GM19467 (cell line): ENCODE measurements at regions not wholly inside any gene's neighbourhood (a gene's known extent, or its start where the extent isn't known, plus 50 kb on each side); places are given as distances from the start of the nearest gene placed in this dataset.
"Not testable (repeated sequence)": the region's sequence is repeated elsewhere in the genome, so short reads cannot be mapped to it uniquely, and the experiment has no call there.

Experiments used
- ATAC-seq: cut with Tn5 transposase; IDR thresholded peaks from one replicate; pipeline ENCODE4 v1.9.1; 2021; ENCODE audit warnings: mild to moderate bottlenecking, moderate library complexity; ENCODE audit not compliant: unreplicated experiment

DNA sequence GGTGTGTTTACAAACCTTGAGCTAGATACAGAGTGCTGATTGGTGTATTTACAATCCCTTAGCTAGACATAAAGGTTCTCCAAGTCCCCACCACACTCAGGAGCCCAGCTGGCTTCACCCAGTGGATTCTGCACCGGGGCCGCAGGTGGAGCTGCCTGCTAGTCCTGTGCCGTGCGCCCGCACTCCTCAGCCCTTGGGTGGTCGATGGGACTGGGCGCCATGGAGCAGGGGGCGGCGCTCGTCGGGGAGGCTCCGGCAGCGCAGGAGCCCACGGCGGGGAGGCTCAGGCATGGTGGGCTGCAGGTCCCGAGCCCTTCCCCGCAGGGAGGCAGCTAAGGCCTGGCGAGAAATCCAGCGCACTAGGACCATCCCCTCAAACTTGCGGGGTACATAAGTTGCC, 124.2 kb upstream of the EEF2KMT start:
- not testable (repeated sequence) for ATAC-seq

DNA sequence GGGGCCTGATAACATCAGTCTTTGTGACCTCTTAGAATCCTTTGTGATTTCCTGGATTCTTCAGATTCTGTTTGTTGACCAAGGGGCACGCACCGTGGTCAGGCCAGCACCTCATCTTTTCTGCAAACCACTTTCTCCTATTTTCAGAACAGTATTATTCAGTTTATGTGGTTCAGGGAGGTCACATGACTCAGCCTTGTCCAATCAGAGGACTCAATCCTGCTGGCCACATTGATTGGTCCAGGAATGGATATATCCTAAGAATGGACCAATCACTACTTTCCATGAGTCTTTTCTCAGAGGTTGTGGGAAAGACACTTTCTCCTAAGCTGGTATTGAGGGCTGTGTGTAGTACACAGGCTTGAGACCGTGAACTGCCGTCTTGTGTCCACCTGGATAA, 123.1 kb upstream of the EEF2KMT start:
- ATAC-seq, result no peak

DNA sequence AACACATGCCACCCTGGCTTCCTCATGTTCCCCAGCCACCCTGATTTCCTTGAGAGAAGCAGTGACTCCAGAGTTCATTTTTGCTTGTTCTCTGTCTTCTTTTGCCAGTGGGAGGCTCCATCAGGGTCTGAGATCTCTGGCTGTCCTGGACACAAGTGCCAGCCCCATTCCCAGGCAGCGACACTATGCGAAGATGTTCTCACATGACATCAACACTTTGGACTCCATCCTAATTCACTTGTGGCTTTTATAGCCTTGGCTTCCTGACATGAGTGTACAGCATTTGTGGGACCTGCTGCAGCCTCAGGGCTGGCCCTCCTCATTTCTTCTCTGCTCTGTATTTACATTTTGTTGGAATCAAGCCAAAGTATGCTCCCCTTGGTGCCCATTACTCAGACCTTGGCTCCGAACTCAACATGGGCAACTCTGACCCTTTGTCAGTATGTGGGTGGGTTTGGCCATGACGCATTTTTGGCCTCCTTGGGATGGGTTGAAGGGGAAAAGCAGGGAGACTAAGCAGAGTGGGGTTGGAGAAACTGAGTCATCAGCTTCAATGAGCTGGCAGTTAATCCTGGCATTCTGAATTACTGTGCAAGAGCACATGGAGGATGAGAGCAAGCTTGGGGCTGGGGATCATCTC, 119.0 kb upstream of the EEF2KMT start:
- ATAC-seq, result no peak

DNA sequence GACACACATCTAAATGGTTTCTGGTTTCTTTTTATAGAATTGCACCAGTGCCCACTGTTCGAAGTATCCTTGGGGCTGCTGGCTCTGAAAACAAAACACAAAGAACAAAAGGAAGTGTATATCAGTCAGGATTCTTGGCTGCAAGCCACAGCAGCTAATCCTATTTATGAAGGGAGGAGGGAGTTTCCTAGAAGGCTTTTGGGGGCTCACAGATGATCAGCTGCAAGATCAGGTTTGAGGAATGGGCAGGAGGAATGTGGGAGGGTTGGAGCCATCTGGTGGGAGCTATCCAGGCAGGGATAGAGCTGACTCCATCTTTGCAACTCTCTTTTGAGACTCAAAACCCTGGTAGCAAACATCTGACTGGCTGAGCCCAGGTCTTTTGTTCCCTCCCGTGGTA, 118.3 kb upstream of the EEF2KMT start:
- no peak for ATAC-seq

DNA sequence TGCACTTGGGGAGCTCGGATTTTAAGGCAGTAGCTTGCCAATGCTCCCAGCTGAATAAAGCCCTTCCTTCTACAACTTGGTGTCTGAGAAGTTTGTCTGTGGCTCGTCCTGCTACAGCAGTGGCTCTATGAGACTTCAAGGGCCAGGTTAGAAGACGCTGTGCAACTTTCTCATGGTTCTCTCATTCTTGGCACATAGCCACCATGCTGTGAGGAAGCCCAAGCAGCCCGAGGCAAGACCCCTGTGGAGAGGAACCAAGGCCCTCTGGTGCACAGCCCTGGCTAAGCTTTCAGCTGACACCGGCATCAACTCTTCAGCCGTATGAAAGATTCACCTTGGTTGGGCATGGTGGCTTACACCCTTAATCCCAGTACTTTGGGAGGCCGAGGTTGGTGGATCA, 116.9 kb upstream of the EEF2KMT start:
- no peak for ATAC-seq

DNA sequence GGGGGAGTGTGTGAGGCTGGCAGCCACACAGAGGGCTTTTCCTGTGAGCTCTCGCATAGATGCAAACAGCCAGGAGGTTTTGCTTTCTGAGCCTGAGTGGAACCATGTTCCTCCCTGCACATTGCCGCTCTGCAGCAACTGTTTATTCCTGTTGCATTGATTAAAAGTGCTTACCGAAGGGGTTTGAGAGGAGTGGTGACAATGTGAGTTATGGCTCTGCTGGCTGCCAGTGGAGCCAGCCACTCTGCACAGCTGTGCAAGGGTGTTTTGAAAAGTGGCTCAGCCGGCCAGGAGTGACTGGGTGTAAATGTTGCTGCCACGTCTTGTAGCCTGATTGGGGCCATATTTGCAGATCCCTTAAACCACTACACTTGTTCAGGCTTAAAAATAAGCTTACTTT, 114.9 kb upstream of the EEF2KMT start:
- not testable (repeated sequence) for ATAC-seq

DNA sequence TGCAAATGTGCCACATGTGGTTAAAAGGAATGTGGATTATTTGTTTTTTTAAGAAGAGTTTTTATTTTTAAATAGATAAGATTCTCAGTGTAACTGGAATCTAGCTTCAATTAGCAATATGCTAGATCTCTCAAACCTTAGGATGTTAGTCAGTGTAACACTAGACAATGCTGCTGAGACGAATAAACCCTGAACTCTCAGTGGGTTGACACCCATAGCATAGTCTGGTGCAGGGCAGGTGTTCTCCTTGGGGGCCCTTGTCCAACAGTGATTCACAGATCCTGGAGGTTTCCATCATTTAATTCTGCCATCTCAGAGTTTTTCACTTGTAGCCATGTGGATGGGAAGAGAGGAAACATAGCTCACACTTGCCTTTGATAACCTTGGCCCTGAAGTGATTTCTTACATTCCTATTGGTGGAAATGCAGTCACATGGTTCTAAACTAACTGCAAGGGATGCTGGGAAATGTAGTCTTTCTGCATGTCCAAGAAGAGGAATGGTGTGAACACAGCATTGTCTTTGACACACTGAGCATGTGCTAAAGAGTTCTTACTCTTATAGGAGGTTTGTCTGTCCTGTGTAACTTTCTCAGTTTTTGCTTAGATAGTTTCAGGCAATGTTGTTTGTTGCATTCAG, 110.4 kb upstream of the EEF2KMT start:
- not testable (repeated sequence) for ATAC-seq

DNA sequence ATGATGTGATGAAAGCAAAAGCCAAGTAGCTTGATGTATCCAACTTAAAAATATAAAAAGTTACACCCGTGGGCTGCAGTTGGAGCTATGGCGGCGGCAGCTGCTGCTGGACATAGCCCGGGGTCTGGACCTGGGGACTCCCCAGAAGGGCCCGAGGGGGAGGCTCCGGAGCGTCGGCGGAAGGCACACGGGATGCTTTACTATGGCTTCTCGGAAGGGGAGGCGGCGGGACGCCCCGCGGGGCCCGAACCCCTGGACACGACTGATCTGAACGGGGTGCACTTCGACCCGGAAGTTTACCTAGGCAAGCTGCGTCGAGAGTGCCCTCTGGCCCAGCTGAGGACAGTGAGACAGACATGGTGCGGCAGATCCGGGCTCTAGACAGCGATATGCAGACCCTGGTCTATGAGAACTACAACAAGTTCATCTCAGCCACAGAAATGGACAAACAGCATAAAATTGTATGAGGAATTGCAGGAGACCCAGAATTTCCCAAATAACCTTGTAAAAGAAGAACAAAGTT, 109.5 kb upstream of the EEF2KMT start:
- ATAC-seq, result no peak

DNA sequence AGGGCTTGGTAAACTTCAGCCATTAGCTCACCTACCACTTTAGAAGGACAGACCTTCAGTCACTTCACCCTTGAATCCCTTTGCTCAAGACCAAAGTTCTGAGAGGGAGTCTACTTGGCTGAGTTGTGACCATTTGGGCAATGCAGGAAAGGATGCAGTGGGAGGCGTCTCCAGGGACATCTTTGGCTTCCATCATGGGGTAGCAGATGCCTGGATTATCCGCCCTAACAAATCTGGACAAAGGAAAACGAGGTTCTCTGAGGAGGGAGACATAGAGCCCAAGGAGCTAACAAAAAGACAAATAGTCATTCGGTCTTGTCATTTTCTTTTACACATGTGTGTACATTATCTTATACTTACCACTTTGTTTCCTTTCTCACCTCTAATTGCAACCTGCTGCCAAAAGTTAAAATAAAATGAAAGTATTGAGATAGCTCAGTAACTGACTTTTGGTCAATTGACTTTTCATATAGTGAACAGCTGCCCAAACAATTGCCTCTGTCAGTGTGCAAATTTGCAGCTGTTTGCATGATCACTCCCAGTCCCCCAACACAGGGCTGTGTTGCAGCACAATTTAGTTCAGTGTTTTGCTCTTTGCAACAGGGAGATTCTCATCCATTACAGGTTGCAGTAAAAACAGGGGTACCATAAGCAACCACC, 108.9 kb upstream of the EEF2KMT start:
- ATAC-seq, result no peak

DNA sequence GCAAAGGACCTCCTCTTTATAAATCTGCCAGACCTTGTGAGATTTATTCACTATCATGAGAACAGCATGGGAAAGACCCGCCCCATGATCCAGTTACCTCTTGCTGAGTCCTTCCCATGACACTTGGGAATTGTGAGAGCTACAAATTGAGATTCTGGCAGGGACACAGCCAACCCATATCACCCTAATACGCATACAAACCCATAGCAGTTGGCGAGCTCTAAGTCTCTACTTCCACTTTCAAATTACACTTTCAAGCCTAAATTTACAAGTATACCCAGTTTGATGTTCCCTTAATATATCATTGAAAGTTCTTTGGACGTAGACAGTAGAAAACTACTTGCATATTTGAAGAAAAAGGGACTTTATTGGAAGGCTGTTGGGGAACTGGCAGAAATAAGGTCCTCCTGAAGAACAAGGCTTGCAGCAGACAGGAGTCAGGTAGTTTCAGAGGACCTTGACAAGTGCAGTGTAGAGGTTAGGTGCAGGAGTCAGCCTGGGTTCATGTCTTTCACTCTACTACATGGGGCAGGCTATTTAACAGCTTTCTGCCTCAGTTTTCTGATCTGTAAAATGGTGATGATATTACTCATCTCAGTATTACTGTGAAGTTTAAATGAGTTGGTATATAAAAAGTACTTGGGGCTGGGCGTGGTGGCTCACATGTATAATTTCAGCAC, 107.9 kb upstream of the EEF2KMT start:
- ATAC-seq, result no peak

DNA sequence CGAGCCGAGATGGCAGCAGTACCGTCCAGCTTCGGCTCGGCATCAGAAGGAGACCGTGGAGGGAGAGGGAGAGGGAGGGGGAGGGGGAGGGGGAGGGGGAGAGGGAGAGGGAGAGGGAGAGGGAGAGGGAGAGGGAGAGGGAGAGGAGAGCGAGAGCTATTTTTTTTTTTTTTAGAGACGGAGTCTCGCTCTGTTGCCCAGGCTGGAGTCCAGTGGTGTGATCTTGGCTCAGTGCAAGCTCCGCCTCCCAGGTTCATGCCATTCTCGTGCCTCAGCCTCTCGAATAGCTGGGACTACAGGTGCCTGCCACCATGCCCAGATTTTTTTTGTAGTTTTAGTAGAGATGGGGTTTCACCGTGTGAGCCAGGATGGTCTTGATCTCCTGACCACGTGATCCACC, 106.1 kb upstream of the EEF2KMT start:
- not testable (repeated sequence) for ATAC-seq

DNA sequence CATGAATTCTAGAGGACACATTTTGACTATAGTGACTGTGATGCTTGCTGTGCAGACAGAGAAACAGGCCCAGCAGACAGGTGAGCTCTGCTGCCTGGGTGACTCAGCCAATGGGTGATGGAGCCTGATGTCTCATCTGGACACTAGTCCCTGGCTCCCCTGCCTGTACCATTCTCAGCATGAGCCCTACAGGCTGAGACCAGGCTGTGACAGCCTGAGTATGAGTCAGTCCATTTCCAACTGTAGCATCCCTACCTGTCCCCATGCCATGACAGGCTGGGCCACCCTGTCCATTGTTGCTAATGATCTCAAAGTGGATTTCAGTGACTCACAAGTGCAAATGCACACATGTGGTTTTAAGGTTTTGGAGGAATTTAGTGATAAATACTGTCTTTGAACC, 102.5 kb upstream of the EEF2KMT start:
- ATAC-seq, result no peak

DNA sequence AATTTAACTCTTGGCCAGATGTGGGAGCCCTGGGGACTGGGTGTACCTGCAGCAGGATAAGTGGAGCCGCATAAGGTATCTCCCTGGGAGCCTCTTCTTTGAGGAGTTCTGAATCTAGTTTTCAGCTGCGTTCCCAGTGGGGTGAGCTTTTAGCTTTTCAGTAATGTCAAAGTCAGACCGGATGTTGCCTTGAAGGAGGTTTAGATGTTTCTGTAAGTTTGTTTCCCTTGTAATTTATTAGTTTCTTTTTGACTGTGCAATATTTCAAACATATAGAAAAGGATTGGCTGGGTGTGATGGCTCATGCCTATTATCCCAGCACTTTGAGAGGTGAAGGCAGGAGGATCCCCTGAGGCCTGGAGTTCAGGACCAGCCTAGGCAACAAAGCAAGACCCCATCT, 98.6 kb upstream of the EEF2KMT start:
- no peak for ATAC-seq

DNA sequence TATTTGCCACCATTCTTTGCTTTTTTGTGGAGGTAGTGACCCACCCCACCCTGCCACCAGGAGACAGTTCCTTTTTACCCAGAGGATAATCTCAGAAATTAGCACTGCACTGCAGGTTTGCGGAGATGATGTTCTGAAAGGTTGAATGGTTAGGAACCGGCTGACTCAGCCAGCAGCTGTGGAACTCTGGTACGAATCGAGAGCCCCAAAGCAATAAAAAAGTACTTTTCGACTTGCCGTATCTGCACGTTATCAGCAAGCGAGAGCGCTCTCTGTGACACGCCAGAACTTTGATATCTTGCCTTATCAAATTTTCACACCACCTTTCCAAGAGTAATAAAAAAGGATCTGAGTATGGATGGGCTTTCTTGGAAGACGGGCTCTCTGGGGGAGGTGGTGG, 96.3 kb upstream of the EEF2KMT start:
- ATAC-seq, result no peak

DNA sequence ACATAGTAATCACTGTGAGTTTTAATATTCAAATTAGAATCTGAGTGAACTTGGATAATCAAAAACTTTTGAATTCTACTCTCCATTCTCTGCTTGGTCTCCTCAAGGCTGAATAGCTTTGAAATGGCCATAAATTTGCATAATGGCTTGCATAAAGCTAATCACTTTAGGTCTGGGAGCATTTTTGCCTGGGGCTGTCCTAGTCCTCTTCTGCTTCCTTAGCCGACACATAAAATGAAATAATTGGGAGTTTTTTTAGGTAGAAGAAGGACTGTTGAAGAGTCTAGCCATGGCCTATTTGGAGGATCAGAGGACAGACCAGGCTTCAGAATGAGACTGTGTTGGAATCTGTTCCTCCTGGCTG, 91.4 kb upstream of the EEF2KMT start:
- no peak for ATAC-seq

DNA sequence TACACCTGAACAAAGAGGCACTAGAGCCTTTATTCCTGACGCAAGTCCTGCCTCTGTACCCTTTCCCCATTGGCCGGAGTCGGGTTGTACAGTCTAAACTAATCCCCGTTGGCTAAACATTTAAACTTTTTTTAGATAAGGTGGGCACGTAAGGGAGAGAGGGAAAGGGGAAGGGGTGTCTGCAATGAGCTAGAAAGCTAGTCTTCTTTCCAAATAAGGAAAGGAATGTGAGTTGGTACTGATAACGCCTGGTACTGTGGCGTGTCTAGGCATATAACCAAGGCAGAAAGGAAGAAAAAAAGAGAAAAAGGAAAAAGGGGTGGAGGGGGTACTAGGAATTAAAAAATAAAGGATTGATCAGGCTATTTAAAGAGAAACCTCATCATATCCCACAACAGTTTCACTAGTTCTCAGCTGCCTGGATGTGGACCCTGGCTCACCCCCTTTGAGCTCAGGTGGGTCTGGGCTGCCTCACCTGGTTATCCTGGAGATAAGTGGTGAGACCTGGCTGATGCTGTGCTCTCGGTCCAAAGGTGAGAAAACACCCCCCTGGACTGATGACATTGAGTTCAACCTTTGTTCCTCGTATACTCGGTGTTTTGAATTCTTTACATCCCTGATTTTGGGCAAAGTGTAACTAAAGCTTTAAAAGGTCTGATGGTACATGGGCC, 90.9 kb upstream of the EEF2KMT start:
- ATAC-seq, result no peak

DNA sequence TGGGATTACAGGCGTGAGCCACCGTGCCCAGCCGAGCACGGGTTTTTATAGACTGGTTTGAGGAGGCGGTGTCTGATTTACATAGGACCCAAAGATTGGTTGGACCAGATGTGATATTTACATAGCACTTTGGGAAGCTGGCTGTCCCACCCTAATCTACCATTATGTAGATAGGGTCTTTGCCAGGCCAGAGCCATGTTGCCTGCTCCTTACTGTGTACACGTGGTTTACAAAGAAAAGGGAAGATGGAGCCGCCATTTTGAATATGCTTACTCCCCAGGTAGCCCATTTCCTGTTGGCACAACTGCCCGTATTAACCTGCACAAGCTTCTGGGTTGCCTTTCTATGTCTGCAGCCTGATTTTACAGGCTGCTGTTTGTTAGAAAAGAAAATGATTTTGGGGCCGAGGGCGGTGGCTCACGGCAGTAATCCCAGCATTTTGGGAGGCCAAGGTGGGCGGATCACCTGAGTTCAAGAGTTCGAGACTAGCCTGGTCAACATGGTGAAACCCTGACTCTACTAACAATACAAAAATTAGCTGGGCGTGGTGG, 89.9 kb upstream of the EEF2KMT start:
- ATAC-seq, result no peak

DNA sequence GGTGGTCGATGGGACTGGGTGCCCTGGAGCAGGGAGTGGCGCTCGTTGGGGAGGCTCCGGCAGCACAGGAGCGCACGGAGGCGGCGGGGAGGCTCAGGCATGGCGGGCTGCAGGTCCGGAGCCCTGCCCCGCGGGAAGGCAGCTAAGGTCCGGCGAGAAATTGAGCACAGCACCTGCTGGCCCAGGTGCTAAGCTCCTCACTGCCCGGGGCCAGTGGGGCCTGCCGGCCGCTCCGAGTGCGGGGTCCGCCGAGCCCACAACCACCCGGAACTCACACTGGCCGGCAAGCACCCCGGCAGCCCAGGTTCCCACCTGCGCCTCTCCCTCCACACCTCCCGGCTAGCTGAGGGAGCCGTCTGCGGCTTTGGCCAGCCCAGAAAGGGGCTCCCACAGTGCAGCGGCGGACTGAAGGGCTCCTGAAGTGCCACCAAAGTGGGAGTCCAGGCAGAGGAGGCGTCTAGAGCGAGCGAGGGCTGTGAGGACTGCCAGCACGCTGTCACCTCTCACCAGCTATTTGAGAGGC, 88.8 kb upstream of the EEF2KMT start:
- no peak for ATAC-seq

DNA sequence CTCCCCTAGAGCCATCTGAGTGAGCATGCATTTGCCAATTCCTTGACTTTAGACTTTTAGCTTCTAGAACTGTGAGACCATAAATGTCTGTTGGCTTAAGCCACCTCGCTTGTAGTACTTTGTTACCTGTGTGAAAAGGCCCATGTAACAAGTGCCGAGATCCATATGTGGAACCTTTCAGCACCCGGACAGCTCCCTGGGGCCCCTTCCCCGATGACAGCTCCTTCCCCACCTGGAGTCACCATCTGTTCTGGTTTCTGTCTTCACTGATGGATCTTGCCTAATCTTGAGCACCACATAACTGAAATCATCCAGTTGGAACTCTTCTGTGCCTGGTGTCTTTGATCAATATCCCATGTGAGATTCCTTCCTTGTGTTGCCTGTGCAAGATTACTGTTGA, 78.9 kb upstream of the EEF2KMT start:
- no peak for ATAC-seq

DNA sequence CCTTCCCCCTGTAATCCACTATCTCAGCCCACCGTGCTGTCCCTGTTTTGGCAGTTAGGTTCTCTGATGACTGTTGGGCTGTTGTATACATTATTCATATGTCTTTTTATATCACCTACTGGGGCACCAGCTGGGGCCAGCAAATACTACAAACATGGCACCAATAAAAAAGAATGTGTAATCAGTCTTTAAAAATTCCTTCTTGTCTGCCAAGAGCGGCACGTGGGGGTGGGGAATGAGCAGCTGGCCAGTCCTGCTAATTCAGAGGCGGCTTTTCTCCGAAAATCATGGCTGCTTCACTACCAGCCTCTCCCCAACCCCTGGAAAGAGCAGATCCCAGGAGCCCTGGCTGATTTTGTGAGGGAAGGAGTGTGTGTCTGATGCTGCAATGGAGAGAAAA, 77.7 kb upstream of the EEF2KMT start:
- no peak for ATAC-seq

DNA sequence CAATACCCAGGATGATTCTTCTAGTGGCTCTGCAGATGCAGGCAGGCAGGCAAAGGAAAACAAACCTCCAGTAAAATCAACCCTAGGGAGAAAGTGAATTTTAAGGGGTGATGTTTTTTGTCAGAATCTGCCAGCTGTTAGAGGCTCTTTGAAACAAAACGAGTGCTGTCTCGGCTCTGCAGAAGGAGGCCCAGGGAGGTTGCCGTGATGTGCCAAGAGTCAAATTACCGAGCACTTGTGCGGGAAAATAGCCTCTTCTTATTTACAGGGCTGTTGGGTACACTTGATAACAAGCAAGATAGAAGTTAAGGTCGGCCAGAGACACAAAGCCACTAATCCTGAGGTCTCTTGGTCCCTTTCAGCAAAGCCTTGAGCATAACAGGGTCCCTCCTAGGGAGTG, 68.9 kb upstream of the EEF2KMT start:
- ATAC-seq, result no peak
